ENCODE measurements at regions not wholly inside any gene's neighbourhood (a gene's known extent, or its start where the extent isn't known, plus 50 kb on each side); places are given as distances from the start of the nearest gene placed in this dataset.

DNA sequence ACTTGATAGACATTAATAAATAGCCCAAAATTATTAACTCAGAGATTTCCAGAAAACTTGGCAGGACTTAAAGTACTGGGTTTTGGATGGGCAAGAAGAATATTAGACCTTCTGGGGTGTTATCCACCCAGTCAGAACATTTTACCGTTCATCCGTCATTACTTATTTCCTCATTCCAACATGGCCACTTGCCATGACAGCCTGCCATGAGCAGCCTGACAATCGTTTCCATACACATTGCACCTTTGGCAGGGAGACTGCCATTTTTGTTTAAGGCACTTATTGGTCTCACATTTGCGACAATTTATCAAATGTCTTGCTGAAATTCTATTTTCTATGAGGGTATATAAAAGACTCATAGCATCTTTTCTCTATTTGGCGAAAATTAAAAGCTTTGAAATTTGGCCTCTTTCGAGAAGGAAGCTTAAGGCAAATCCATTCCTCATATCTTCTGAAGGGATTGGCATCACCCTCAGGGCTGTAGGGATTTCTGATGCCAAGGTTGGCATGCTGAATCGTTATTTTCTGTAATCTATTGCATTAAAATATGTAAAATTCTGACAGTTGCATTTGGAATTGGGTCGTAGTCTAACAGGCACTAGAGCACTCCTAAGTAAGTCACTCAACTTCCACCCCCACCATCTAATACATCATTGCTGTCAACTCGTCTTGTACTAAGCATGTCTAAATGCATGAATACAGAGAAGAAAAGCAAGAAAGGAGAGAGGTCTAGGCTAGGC, 406.3 kb upstream of the PIK3C3 start:
- no peak overlapping the region for H3K4me3 ChIP-seq
- no peak for DNase-seq
- no peak for TF ChIP-seq EP300 (IDR thresholded peaks at IDR 0.05)
- no peak for TF ChIP-seq CTCF (IDR thresholded peaks at IDR 0.05)
- TF ChIP-seq POLR2A (IDR thresholded peaks at IDR 0.05) = no peak
- no peaks in the 10 kb centered on the region for H3K9me3 ChIP-seq
- intact Hi-C loops (cut with DNase I) = no loop called here
- H3K36me3 ChIP-seq = no peaks in the 10 kb centered on the region
- H3K4me1 ChIP-seq (ENCODE audit: insufficient read depth) = no peaks in the 10 kb centered on the region
- 79 to 81% (median 81%) methylated on average over 9 of the region's 9 CpGs for WGBS, 3 donors
- H3K27ac ChIP-seq = no peak overlapping the region
- no peaks in the 10 kb centered on the region for H3K27me3 ChIP-seq

DNA sequence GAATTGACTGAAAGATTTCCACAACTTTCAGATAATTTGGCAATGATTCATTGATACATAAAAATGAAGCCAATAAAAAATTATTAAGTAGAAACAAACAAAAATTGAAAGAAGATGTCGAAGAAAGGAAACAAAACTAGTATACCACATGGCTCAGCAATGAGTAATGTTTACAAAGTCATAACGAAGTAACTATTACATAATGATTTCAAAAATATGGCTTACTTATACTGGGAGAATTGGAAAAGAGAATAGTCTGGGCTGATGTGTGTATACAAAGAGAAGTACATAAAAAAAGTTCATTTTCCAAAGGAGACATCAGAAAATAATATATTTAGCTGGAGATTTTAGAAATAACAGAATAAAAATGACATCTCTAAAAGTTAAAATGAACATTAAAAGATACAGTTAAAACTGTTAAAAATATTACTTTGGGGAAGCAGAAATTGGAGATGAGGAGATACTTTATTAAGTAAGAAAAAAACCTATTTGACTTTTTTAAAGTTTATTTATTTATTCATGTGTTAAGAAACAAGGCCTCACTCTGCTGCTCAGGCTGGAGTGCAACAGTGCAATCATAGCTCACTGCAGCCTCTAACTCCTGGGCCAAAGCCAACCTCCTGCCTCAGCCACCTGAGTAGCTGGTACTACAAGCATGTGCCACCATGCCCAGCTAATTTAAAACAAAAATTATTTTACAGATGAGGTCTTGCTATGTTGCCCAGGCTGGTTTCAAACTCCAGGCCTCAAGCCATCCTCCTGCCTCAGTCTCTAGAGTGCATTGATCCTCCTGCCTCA, 409.7 kb upstream of the PIK3C3 start:
- Histone ChIP-seq H3K36me3 (no peaks in the 10 kb centered on the region), H3K27ac (no peak overlapping the region), H3K9me3 (no peaks in the 10 kb centered on the region), H3K27me3 (no peaks in the 10 kb centered on the region), H3K4me3 (no peak overlapping the region), H3K4me1 (ENCODE audit: insufficient read depth) (no peaks in the 10 kb centered on the region)
- TF ChIP-seq POLR2A (IDR thresholded peaks at IDR 0.05) (no peak), CTCF (IDR thresholded peaks at IDR 0.05) (no peak), EP300 (IDR thresholded peaks at IDR 0.05) (no peak)
- DNase-seq = no peak
- 55 to 72% (median 56%) methylated on average over 2 of the region's 2 CpGs for WGBS, 3 donors
- intact Hi-C loops (cut with DNase I) = no loop called here

DNA sequence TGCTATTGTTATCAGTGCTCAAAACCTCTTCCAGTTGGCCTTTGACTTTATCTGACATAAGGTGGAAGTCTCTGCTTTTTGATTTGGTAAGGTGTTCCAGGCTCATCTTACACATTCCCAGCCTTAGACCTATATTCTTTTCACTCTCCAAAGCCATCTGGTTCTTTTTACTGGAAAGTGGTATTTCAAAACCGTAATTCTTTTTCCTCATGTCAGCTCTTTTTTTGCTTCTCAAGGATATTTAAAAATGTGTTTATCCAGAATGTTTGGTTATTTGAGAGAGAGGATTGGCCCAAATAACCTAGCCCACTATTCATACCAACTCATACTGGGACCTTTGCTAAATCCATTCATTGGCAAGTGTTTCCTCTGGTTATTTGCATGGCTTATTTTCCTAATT, 411.2 kb upstream of the PIK3C3 start:
- Histone ChIP-seq H3K4me1 (ENCODE audit: insufficient read depth) (no peaks in the 10 kb centered on the region), H3K9me3 (no peaks in the 10 kb centered on the region), H3K27me3 (no peaks in the 10 kb centered on the region), H3K27ac (no peak overlapping the region), H3K36me3 (no peaks in the 10 kb centered on the region), H3K4me3 (no peak overlapping the region)
- no peak for DNase-seq
- TF ChIP-seq EP300 (IDR thresholded peaks at IDR 0.05) = no peak
- TF ChIP-seq POLR2A (IDR thresholded peaks at IDR 0.05) = no peak
- no peak for TF ChIP-seq CTCF (IDR thresholded peaks at IDR 0.05)
- intact Hi-C loops (cut with DNase I) = no loop called here
- 18 to 35% (median 21%) methylated on average over 1 of the region's 1 CpG for WGBS, 3 donors

DNA sequence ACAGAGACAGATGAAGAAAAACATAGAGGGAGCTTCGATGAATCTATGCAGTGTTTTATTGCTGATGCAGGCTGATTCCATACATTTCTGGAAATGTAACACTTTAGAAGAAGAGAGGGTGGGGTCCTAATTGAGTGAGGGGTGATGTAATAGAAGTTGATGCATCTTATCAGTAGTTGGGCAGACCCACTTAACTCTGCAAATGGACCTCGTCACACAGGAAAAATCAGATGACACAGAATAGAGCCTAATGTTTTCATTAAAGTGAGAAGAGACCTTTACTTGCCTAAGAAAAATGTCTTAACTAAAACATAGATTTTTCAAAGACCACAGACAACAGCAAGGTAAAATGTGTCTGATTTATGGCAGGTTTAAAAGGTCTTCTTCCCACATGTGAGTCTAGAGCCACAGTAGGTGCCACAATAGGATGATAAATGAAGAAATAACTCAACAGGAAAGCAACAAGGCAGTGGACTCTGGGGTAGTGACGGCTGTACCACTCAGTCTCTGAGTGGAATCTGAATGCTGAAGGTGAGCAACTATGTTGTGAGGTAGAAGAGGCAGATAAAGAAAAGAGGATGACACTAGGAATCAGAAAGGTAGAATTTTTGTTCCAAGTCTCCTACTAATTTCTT, 414.7 kb upstream of the PIK3C3 start:
- DNase-seq = no peak
- Histone ChIP-seq H3K27ac (no peak overlapping the region), H3K27me3 (no peaks in the 10 kb centered on the region), H3K9me3 (no peaks in the 10 kb centered on the region), H3K4me1 (ENCODE audit: insufficient read depth) (no peaks in the 10 kb centered on the region), H3K36me3 (no peaks in the 10 kb centered on the region), H3K4me3 (no peak overlapping the region)
- TF ChIP-seq POLR2A (IDR thresholded peaks at IDR 0.05) (no peak), EP300 (IDR thresholded peaks at IDR 0.05) (no peak), CTCF (IDR thresholded peaks at IDR 0.05) (no peak)
- WGBS, 3 donors = 59 to 79% (median 60%) methylated on average over 3 of the region's 3 CpGs
- intact Hi-C loops (cut with DNase I) = no loop called here

Data from ovary (tissue), 7 donors.